ENCODE measurements at regions not wholly inside any gene's neighbourhood (a gene's known extent, or its start where the extent isn't known, plus 50 kb on each side); places are given as distances from the start of the nearest gene placed in this dataset.

DNA sequence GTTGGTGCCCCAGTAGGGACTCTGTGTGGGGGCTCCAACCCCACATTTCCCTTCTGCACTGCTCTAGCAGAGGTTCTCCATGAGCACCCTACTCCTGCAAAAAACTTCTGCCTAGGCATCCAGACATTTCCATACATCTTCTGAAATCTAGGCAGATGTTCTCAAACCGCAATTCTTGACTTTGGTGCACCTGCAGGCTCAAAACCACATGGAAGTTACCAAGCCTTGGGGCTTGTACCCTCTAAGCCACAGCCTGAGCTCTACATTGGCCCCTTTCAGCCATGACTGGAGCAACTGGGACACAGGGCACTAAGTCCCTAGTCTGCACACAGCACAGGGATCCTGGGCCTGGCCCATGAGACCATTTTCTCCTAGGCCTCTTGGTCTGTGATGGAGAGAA is 66.5 kb upstream of the VGLL3 start:
- peaks cover 0 to 3% (median 0%) of the 10 kb centered on the region in 3 donors for H3K9me3 ChIP-seq (ENCODE audit: control extremely low read depth in 1 of 3, control insufficient read depth in 2 of 3, insufficient read depth in 1 of 3, low read length in 2 of 3)
- H3K27me3 Mint-ChIP-seq, result no peaks in the 10 kb centered on the region
- H3K4me3 Mint-ChIP-seq, result no peak overlapping the region
- H3K9ac ChIP-seq (ENCODE audit: low read length), result no peak overlapping the region
- DNase-seq (no peak), ATAC-seq (ENCODE audit: low read depth) (no peak)
- no peaks in the 10 kb centered on the region for H3K4me1 ChIP-seq (ENCODE audit: control insufficient read depth in 2 of 2, insufficient read depth in 2 of 2, low read length in 2 of 2)
- H3K36me3 ChIP-seq (replicated peaks in 1 of 2; ENCODE audit: control extremely low read depth in 1 of 2, control insufficient read depth in 1 of 2, extremely low read depth in 1 of 2, insufficient read depth in 2 of 2, low read length in 1 of 2), result no peaks in the 10 kb centered on the region
- no peak overlapping the region for H3K27ac ChIP-seq (ENCODE audit: low read length in 2 of 2)
- no peak overlapping the region for H3K27ac Mint-ChIP-seq
- TF ChIP-seq, protein P1, sequence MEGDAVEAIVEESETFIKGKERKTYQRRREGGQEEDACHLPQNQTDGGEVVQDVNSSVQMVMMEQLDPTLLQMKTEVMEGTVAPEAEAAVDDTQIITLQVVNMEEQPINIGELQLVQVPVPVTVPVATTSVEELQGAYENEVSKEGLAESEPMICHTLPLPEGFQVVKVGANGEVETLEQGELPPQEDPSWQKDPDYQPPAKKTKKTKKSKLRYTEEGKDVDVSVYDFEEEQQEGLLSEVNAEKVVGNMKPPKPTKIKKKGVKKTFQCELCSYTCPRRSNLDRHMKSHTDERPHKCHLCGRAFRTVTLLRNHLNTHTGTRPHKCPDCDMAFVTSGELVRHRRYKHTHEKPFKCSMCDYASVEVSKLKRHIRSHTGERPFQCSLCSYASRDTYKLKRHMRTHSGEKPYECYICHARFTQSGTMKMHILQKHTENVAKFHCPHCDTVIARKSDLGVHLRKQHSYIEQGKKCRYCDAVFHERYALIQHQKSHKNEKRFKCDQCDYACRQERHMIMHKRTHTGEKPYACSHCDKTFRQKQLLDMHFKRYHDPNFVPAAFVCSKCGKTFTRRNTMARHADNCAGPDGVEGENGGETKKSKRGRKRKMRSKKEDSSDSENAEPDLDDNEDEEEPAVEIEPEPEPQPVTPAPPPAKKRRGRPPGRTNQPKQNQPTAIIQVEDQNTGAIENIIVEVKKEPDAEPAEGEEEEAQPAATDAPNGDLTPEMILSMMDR (IDR thresholded peaks at IDR 0.05), result no peak
- no peak for TF ChIP-seq EZH2 (IDR thresholded peaks at IDR 0.05; ENCODE audit: borderline replicate concordance, insufficient read depth, low read depth, low read length, poor library complexity, severe bottlenecking)
- H3K4me3 ChIP-seq (ENCODE audit: control extremely low read depth in 1 of 5, extremely low read depth in 1 of 5, insufficient read depth in 1 of 5, low read depth in 2 of 5, low read length in 4 of 5), result no peak overlapping the region
- H3K9me3 Mint-ChIP-seq (ENCODE audit: insufficient read depth), result no peaks in the 10 kb centered on the region
- H3K4me2 ChIP-seq (replicated peaks; ENCODE audit: low read depth, low read length, poor library complexity, severe bottlenecking), result no peak overlapping the region
- H3K4me1 Mint-ChIP-seq, result no peaks in the 10 kb centered on the region
- ChIA-PET POLR2A (no interaction called here), CTCF (no interaction called here)
- H3K27me3 ChIP-seq (replicated peaks in 1 of 4; ENCODE audit: control extremely low read depth in 1 of 4, control insufficient read depth in 3 of 4, insufficient read depth in 4 of 4, low read length in 3 of 4), result no peaks in the 10 kb centered on the region
- H3K79me2 ChIP-seq (ENCODE audit: control insufficient read depth, insufficient read depth, low read length), result no peaks in the 10 kb centered on the region
- 86% methylated on average over 1 of the region's 1 CpG for WGBS (ENCODE audit: insufficient coverage)
- intact Hi-C loops (cut with micrococcal nuclease), result no loop called here
- no peak overlapping the region for H2AFZ ChIP-seq (ENCODE audit: insufficient read depth, low read depth, low read length, poor library complexity, severe bottlenecking)
- no peaks in the 10 kb centered on the region for H4K20me1 ChIP-seq (ENCODE audit: control insufficient read depth, insufficient read depth, low read length, poor library complexity, severe bottlenecking)

DNA sequence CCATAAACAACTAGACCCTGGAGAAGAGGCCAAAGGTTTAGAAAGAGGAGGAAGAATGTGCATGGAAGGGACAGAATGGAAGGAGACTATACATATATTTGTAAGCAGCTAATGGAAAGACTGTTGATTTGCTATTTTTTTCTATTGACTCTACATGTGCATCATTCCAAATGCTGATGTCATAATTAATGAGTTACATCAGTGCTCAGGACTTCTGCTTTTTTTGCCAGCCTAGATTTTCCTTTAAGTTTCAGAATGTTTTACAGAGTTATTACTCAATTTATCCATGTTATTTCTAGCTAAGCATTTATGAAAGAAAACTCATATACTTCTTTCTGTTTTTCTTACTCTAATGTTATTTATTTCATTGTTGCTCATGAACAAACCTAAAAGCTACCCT is 62.6 kb upstream of the VGLL3 start:
- no peak for ATAC-seq (ENCODE audit: low read depth)
- no peak overlapping the region for H3K27ac ChIP-seq (ENCODE audit: low read length in 2 of 2)
- H3K4me2 ChIP-seq (replicated peaks; ENCODE audit: low read depth, low read length, poor library complexity, severe bottlenecking), result no peak overlapping the region
- H3K9me3 Mint-ChIP-seq (ENCODE audit: insufficient read depth), result no peaks in the 10 kb centered on the region
- no peaks in the 10 kb centered on the region for H4K20me1 ChIP-seq (ENCODE audit: control insufficient read depth, insufficient read depth, low read length, poor library complexity, severe bottlenecking)
- no peaks in the 10 kb centered on the region for H3K4me1 Mint-ChIP-seq
- H3K27me3 Mint-ChIP-seq, result no peaks in the 10 kb centered on the region
- no peak overlapping the region for H3K4me3 Mint-ChIP-seq
- TF ChIP-seq EZH2 (IDR thresholded peaks at IDR 0.05; ENCODE audit: borderline replicate concordance, insufficient read depth, low read depth, low read length, poor library complexity, severe bottlenecking), result no peak
- TF ChIP-seq, protein P1 (IDR thresholded peaks at IDR 0.05), result no peak
- H3K79me2 ChIP-seq (ENCODE audit: control insufficient read depth, insufficient read depth, low read length), result no peaks in the 10 kb centered on the region
- no peak for DNase-seq
- no peaks in the 10 kb centered on the region for H3K36me3 ChIP-seq (replicated peaks in 1 of 2; ENCODE audit: control extremely low read depth in 1 of 2, control insufficient read depth in 1 of 2, extremely low read depth in 1 of 2, insufficient read depth in 2 of 2, low read length in 1 of 2)
- no peak overlapping the region for H3K27ac Mint-ChIP-seq
- peaks cover 0 to 5% (median 0%) of the 10 kb centered on the region in 3 donors for H3K9me3 ChIP-seq (ENCODE audit: control extremely low read depth in 1 of 3, control insufficient read depth in 2 of 3, insufficient read depth in 1 of 3, low read length in 2 of 3)
- H3K4me3 ChIP-seq (ENCODE audit: control extremely low read depth in 1 of 5, extremely low read depth in 1 of 5, insufficient read depth in 1 of 5, low read depth in 2 of 5, low read length in 4 of 5), result no peak overlapping the region
- H3K4me1 ChIP-seq (ENCODE audit: control insufficient read depth in 2 of 2, insufficient read depth in 2 of 2, low read length in 2 of 2), result no peaks in the 10 kb centered on the region
- intact Hi-C loops (cut with micrococcal nuclease), result no loop called here
- H3K9ac ChIP-seq (ENCODE audit: low read length), result no peak overlapping the region
- no peaks in the 10 kb centered on the region for H3K27me3 ChIP-seq (replicated peaks in 1 of 4; ENCODE audit: control extremely low read depth in 1 of 4, control insufficient read depth in 3 of 4, insufficient read depth in 4 of 4, low read length in 3 of 4)
- CTCF ChIA-PET, result no interaction called here
- POLR2A ChIA-PET, result no interaction called here
- no peak overlapping the region for H2AFZ ChIP-seq (ENCODE audit: insufficient read depth, low read depth, low read length, poor library complexity, severe bottlenecking)
